ENCODE measurements at regions not wholly inside any gene's neighbourhood (a gene's known extent, or its start where the extent isn't known, plus 50 kb on each side); places are given as distances from the start of the nearest gene placed in this dataset.
A peak's percentile ranks its signal among the peaks of the same experiment; 100 is the strongest.
"Not testable (repeated sequence)": the region's sequence is repeated elsewhere in the genome, so short reads cannot be mapped to it uniquely, and the experiment has no call there.

- no peak for DNase-seq
- TF ChIP-seq GATA1 (IDR thresholded peaks at IDR 0.05; ENCODE audit: low read depth, low read length) (no peak), POLR2A (IDR thresholded peaks at IDR 0.05; ENCODE audit: low read length) (no peak)
Observed at GRCh38 chr4:54572152-54572542, 85.6 kb upstream of the KIT start.

GRCh38 chr4:54574500-54574899 is 83.3 kb upstream of the KIT start:
- TF ChIP-seq POLR2A (IDR thresholded peaks at IDR 0.05; ENCODE audit: low read length) = no peak
- no peak for TF ChIP-seq GATA1 (IDR thresholded peaks at IDR 0.05; ENCODE audit: low read depth, low read length)
- DNase-seq = no peak

DNA sequence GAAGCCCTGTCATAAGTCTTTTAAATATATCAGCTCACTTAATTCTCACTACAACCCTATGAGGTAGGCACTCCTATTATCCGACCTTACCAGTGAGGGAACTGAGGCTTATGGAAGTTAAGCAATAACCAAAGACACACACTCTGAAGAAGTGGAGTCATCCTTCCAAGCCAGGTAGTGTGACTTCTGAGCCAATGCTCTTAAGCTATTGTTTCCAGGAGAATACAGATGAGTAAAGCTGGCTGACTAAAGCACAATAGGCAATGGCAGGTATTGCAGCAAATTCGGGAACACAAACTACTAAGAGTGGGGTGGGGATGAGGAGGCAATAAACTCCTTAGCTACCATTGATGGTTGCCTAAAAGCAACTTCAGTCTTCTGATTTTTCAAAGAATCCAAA is 81.8 kb upstream of the KIT start:
- no peak for DNase-seq
- TF ChIP-seq GATA1 (IDR thresholded peaks at IDR 0.05; ENCODE audit: low read depth, low read length) (no peak), POLR2A (IDR thresholded peaks at IDR 0.05; ENCODE audit: low read length) (no peak)

DNA sequence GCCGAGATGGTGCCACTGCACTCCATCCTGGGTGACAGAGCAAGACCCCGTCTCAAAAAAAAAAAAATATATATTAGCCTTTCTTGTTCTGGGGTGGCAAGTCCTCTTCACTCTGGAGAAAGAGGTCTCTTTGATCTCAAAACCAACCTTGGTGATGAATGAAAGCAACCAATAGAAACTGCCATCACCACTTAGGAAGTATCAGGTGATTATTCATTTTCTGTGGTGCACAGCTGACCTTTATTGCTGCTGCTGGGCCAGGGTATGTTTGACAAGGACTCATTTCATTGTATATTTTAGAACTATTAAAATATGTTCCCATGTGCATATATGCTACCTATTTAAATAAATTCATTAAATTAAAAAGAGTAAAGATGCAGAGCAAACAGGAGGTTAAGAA is 76.0 kb upstream of the KIT start:
- TF ChIP-seq POLR2A (IDR thresholded peaks at IDR 0.05; ENCODE audit: low read length) (no peak), GATA1 (IDR thresholded peaks at IDR 0.05; ENCODE audit: low read depth, low read length) (no peak)
- no peak for DNase-seq

DNA sequence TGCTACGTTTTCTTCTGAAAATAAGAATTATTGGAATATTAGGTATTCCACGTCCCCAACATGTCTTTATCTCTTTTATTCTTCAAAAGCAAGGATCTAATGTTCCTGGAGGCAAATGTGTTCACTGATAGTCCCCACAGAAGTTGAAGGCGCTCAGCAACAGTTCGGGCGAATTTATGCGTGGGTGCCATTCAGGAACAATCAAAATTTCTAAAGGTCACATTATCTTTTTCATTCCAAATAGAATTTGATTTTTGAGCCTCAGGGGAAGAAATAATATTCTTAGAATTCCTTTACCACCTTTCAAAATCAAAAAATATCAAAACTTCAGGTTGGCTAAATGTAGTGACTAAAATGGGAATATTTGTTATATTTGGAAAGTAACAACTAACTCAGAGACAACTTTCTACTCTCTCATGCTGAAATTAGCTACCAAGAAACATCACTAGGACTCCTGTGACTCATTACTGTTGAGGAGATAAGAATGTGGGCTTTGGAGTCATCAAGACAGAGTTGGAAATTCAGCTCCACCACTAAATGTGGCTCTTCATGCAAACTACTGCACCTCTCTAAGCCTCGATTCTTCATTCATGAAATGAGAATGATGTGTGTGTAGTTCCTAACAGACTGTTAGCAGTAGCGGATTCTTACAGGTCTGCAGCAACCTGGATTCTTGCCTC is 72.3 kb upstream of the KIT start:
- TF ChIP-seq POLR2A (IDR thresholded peaks at IDR 0.05; ENCODE audit: low read length) = peak; percentile 48
- no peak for TF ChIP-seq GATA1 (IDR thresholded peaks at IDR 0.05; ENCODE audit: low read depth, low read length)
- DNase-seq = peak; percentile 56 to 62

DNA sequence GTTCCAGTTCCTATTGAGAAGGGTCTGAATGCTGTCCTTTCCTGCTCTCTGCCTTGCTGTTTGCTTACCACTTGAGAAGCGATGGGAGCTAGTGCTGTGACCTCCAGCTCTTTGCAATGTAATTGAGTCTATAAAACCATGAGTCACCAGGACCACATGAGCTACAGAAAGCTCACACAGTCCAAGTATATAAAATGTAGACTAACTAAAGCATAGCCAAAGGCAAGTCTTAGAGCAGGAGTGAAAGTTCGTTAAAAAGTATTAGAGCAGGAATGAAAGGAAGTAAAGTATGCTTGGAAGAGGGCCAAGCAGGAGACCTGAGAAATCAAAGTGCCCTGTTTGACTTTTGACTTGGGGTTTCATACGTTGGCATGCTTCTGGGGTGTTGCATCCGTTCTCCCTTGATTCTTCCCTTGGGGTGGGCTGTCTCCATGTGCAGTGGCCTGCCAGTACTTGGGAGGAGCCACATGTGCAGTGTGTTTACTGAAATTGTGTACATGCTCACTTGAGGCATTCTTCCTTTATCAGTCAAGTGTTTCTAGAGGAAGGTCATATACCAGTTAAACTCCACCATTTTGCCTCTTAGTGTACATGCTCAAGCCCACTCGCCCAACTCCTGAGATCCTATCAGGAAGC is 71.3 kb upstream of the KIT start:
- peak; percentile 23 to 32 for DNase-seq
- TF ChIP-seq POLR2A (IDR thresholded peaks at IDR 0.05; ENCODE audit: low read length) (no peak), GATA1 (IDR thresholded peaks at IDR 0.05; ENCODE audit: low read depth, low read length) (no peak)

GRCh38 chr4:54587107-54587891 is 70.5 kb upstream of the KIT start:
- no peak for DNase-seq
- TF ChIP-seq POLR2A (IDR thresholded peaks at IDR 0.05; ENCODE audit: low read length) (no peak), GATA1 (IDR thresholded peaks at IDR 0.05; ENCODE audit: low read depth, low read length) (no peak)

DNA sequence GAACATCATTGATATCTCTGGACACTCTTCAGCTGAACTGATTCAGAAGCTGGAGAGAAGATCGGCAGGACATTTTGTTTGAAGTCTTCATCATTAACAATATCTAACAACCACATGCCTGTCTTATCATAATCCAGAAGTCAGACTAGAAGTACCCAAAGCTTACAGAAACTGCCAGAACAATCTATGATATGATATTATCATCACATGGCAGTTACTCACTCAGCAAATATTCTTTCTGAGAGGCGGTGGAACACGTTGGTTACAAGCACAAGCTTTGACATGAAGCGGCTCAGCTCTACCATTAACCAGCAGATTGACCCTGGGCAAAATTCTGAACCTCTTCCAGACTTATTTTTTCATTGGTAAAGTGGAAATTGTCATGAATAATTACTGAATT is 69.4 kb upstream of the KIT start:
- TF ChIP-seq POLR2A (IDR thresholded peaks at IDR 0.05; ENCODE audit: low read length) (peak; percentile 61), GATA1 (IDR thresholded peaks at IDR 0.05; ENCODE audit: low read depth, low read length) (no peak)
- peak; percentile 70 to 93 for DNase-seq

- no peak for DNase-seq
- no peak for TF ChIP-seq GATA1 (IDR thresholded peaks at IDR 0.05; ENCODE audit: low read depth, low read length)
- TF ChIP-seq POLR2A (IDR thresholded peaks at IDR 0.05; ENCODE audit: low read length) = no peak
Observed at GRCh38 chr4:54589586-54589985, 68.2 kb upstream of the KIT start.

- no peak for TF ChIP-seq POLR2A (IDR thresholded peaks at IDR 0.05; ENCODE audit: low read length)
- DNase-seq = no peak
Observed at GRCh38 chr4:54593795-54594322, 63.9 kb upstream of the KIT start.

DNA sequence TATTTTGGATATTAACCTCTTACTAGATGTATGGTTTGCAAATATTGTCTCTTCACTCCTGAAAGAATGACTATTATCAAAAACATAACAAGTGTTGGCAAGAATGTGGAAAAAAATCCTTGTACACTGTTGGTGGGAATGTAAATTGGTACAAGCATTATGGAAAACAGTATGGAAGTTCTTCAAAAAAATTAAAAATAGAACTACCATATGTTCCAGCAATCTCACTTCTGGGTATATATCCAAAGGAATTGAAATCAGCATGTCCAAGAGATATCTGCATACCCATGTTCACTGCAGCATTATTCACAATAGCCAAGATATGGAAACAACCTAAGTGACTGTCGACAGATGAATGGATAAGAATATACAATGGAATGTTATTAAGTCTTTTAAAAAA is 61.6 kb upstream of the KIT start:
- DNase-seq = no peak
- TF ChIP-seq POLR2A (IDR thresholded peaks at IDR 0.05; ENCODE audit: low read length) = no peak
- no peak for TF ChIP-seq GATA1 (IDR thresholded peaks at IDR 0.05; ENCODE audit: low read depth, low read length)

DNA sequence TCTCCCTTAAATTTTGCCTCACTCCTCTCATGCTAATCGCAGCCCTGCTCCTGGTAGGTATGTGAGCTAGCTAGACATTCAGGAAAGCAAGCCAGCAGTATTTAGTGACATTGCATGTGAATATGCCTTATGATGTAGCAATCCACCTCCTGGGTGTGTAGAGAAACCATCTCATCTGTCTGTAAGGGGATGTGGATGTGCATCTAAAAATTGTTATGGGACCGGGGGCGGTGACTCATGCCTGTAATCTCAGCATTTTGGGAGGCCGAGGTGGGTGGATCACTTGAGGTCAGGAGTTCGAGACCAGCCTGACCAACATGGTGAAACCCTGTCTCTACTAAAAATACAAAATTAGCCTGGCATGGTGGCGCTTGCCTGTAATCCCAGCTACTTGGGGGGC is 60.1 kb upstream of the KIT start:
- not testable (repeated sequence) for DNase-seq

- not testable (repeated sequence) for DNase-seq
Observed at GRCh38 chr4:54602175-54602574, 55.6 kb upstream of the KIT start.

DNA sequence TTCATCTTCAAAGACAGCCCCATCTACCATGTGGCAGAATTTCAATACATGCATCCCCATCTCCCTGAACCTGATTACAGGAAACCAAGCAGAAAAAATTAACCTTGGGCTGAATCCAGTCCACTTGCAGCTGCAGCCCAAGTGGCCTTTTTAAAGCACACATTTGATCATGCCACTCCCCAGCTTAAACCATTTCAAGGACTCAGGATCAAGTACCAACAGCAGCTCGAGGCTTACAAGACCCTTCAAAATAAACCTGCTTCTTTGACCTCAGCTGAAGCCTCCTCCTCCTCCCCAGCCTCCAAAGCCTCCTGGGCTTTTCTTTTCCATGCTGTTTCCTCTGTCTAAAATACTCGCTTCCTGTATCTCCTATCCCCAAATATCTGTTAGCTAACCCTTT is 50.7 kb upstream of the KIT start:
- no peak for TF ChIP-seq GATA1 (IDR thresholded peaks at IDR 0.05; ENCODE audit: low read depth, low read length)
- TF ChIP-seq POLR2A (IDR thresholded peaks at IDR 0.05; ENCODE audit: low read length) = no peak

GRCh38 chr4:54607521-54607920 is 50.2 kb upstream of the KIT start:
- DNase-seq = no peak
- TF ChIP-seq POLR2A (IDR thresholded peaks at IDR 0.05; ENCODE audit: low read length) (no peak), GATA1 (IDR thresholded peaks at IDR 0.05; ENCODE audit: low read depth, low read length) (no peak)

More for the DNA sequence above, 50.7 kb upstream of the KIT start:
- no peak for DNase-seq
